ENCODE measurements at regions not wholly inside any gene's neighbourhood (a gene's known extent, or its start where the extent isn't known, plus 50 kb on each side); places are given as distances from the start of the nearest gene placed in this dataset.

- Histone ChIP-seq H2BK5ac (ENCODE audit: low read length) (no peak overlapping the region), H2BK12ac (ENCODE audit: low read length) (no peak overlapping the region), H2AK5ac (ENCODE audit: low read depth, low read length) (no peak overlapping the region), H3K9me3 (replicated peaks in 1 of 2; ENCODE audit: control insufficient read depth in 2 of 2, insufficient read depth in 1 of 2, low read depth in 1 of 2, low read length in 2 of 2) (peaks cover 0 to 3% of the 10 kb centered on the region in 2 donors), H4K91ac (ENCODE audit: low read depth, low read length, poor library complexity) (no peak overlapping the region), H3K14ac (ENCODE audit: low read length) (no peak overlapping the region), H2AFZ (ENCODE audit: low read length) (no peak overlapping the region), H3K27ac (replicated peaks; ENCODE audit: low read length) (no peak overlapping the region), H3K4me2 (ENCODE audit: insufficient read depth, low read length, poor library complexity, severe bottlenecking) (no peak overlapping the region), H3K23ac (ENCODE audit: low read depth, low read length, poor library complexity) (no peak overlapping the region), H4K8ac (ENCODE audit: low read depth, low read length) (no peak overlapping the region), H3K27me3 (ENCODE audit: control insufficient read depth in 3 of 3, insufficient read depth in 3 of 3, low read depth in 1 of 3, low read length in 3 of 3) (no peaks in the 10 kb centered on the region), H3K4me1 (ENCODE audit: control insufficient read depth in 2 of 2, insufficient read depth in 1 of 2, low read depth in 1 of 2, low read length in 2 of 2) (peaks cover 0 to 2% of the 10 kb centered on the region in 2 donors), H3K18ac (ENCODE audit: low read length) (no peak overlapping the region), H2BK120ac (ENCODE audit: low read depth, low read length) (no peak overlapping the region), H3K4ac (ENCODE audit: low read length) (no peak overlapping the region), H3K4me3 (ENCODE audit: low read length in 2 of 2) (no peak overlapping the region), H2BK15ac (ENCODE audit: low read length) (no peak overlapping the region), H3K36me3 (replicated peaks in 1 of 2; ENCODE audit: control insufficient read depth in 2 of 2, insufficient read depth in 2 of 2, low read length in 2 of 2) (no peaks in the 10 kb centered on the region), H3K79me1 (ENCODE audit: low read depth, low read length) (no peaks in the 10 kb centered on the region), H3K9ac (ENCODE audit: low read depth, low read length, poor library complexity) (no peak overlapping the region)
- WGBS, 2 donors (ENCODE audit: extremely low coverage in 2 of 2, insufficient read length in 2 of 2, insufficient replicate concordance in 1 of 2): no CpG with 5 or more reads among the region's 5 CpGs
- no peak for DNase-seq (ENCODE audit: low spot score)
Observed at GRCh38 chr13:105527127-105527526, 1008.3 kb downstream of the EFNB2 start.

- no peak for DNase-seq (ENCODE audit: low spot score)
- Histone ChIP-seq H3K4me2 (ENCODE audit: insufficient read depth, low read length, poor library complexity, severe bottlenecking) (no peak overlapping the region), H4K8ac (ENCODE audit: low read depth, low read length) (no peak overlapping the region), H2BK120ac (ENCODE audit: low read depth, low read length) (no peak overlapping the region), H3K36me3 (replicated peaks in 1 of 2; ENCODE audit: control insufficient read depth in 2 of 2, insufficient read depth in 2 of 2, low read length in 2 of 2) (no peaks in the 10 kb centered on the region), H3K9ac (ENCODE audit: low read depth, low read length, poor library complexity) (no peak overlapping the region), H3K4me1 (ENCODE audit: control insufficient read depth in 2 of 2, insufficient read depth in 1 of 2, low read depth in 1 of 2, low read length in 2 of 2) (no peaks in the 10 kb centered on the region), H3K14ac (ENCODE audit: low read length) (no peak overlapping the region), H3K4ac (ENCODE audit: low read length) (no peak overlapping the region), H2BK15ac (ENCODE audit: low read length) (no peak overlapping the region), H3K79me1 (ENCODE audit: low read depth, low read length) (no peaks in the 10 kb centered on the region), H3K27ac (replicated peaks; ENCODE audit: low read length) (no peak overlapping the region), H2AK5ac (ENCODE audit: low read depth, low read length) (no peak overlapping the region), H3K27me3 (ENCODE audit: control insufficient read depth in 3 of 3, insufficient read depth in 3 of 3, low read depth in 1 of 3, low read length in 3 of 3) (no peaks in the 10 kb centered on the region), H2BK12ac (ENCODE audit: low read length) (no peak overlapping the region), H2BK5ac (ENCODE audit: low read length) (no peak overlapping the region), H2AFZ (ENCODE audit: low read length) (no peak overlapping the region), H3K23ac (ENCODE audit: low read depth, low read length, poor library complexity) (no peak overlapping the region), H3K9me3 (replicated peaks in 1 of 2; ENCODE audit: control insufficient read depth in 2 of 2, insufficient read depth in 1 of 2, low read depth in 1 of 2, low read length in 2 of 2) (peaks cover 3 to 4% of the 10 kb centered on the region in 2 donors), H3K18ac (ENCODE audit: low read length) (no peak overlapping the region), H3K4me3 (ENCODE audit: low read length in 2 of 2) (no peak overlapping the region), H4K91ac (ENCODE audit: low read depth, low read length, poor library complexity) (no peak overlapping the region)
- WGBS, 2 donors (ENCODE audit: extremely low coverage in 2 of 2, insufficient read length in 2 of 2, insufficient replicate concordance in 1 of 2): no CpG with 5 or more reads among the region's 1 CpG
Observed at GRCh38 chr13:105519771-105520170, 1015.7 kb downstream of the EFNB2 start.

GRCh38 chr13:105518086-105518485 lies 1017.4 kb downstream of the EFNB2 start:
- no peak for DNase-seq (ENCODE audit: low spot score)
- no peak overlapping the region for H2BK15ac ChIP-seq (ENCODE audit: low read length)
- no peak overlapping the region for H2AK5ac ChIP-seq (ENCODE audit: low read depth, low read length)
- no peaks in the 10 kb centered on the region for H3K79me1 ChIP-seq (ENCODE audit: low read depth, low read length)
- H3K36me3 ChIP-seq (replicated peaks in 1 of 2; ENCODE audit: control insufficient read depth in 2 of 2, insufficient read depth in 2 of 2, low read length in 2 of 2): no peaks in the 10 kb centered on the region
- no peaks in the 10 kb centered on the region for H3K27me3 ChIP-seq (ENCODE audit: control insufficient read depth in 3 of 3, insufficient read depth in 3 of 3, low read depth in 1 of 3, low read length in 3 of 3)
- H4K91ac ChIP-seq (ENCODE audit: low read depth, low read length, poor library complexity): no peak overlapping the region
- H3K14ac ChIP-seq (ENCODE audit: low read length): no peak overlapping the region
- H2AFZ ChIP-seq (ENCODE audit: low read length): no peak overlapping the region
- no peak overlapping the region for H3K4me3 ChIP-seq (ENCODE audit: low read length in 2 of 2)
- H3K4me2 ChIP-seq (ENCODE audit: insufficient read depth, low read length, poor library complexity, severe bottlenecking): no peak overlapping the region
- peaks cover under 1 to 4% of the 10 kb centered on the region in 2 donors for H3K9me3 ChIP-seq (replicated peaks in 1 of 2; ENCODE audit: control insufficient read depth in 2 of 2, insufficient read depth in 1 of 2, low read depth in 1 of 2, low read length in 2 of 2)
- no peak overlapping the region for H2BK120ac ChIP-seq (ENCODE audit: low read depth, low read length)
- no peak overlapping the region for H2BK12ac ChIP-seq (ENCODE audit: low read length)
- H2BK5ac ChIP-seq (ENCODE audit: low read length): no peak overlapping the region
- no peak overlapping the region for H3K9ac ChIP-seq (ENCODE audit: low read depth, low read length, poor library complexity)
- no peaks in the 10 kb centered on the region for H3K4me1 ChIP-seq (ENCODE audit: control insufficient read depth in 2 of 2, insufficient read depth in 1 of 2, low read depth in 1 of 2, low read length in 2 of 2)
- no peak overlapping the region for H3K27ac ChIP-seq (replicated peaks; ENCODE audit: low read length)
- no peak overlapping the region for H3K4ac ChIP-seq (ENCODE audit: low read length)
- H3K18ac ChIP-seq (ENCODE audit: low read length): no peak overlapping the region
- H4K8ac ChIP-seq (ENCODE audit: low read depth, low read length): no peak overlapping the region
- no CpG with 5 or more reads among the region's 4 CpGs for WGBS, 2 donors (ENCODE audit: extremely low coverage in 2 of 2, insufficient read length in 2 of 2, insufficient replicate concordance in 1 of 2)
- H3K23ac ChIP-seq (ENCODE audit: low read depth, low read length, poor library complexity): no peak overlapping the region

- no peak overlapping the region for H2BK15ac ChIP-seq (ENCODE audit: low read length)
- H3K4me1 ChIP-seq (ENCODE audit: control insufficient read depth in 2 of 2, insufficient read depth in 1 of 2, low read depth in 1 of 2, low read length in 2 of 2): no peaks in the 10 kb centered on the region
- no peak overlapping the region for H2AFZ ChIP-seq (ENCODE audit: low read length)
- H3K4me3 ChIP-seq (ENCODE audit: low read length in 2 of 2): no peak overlapping the region
- H2BK5ac ChIP-seq (ENCODE audit: low read length): no peak overlapping the region
- H3K27ac ChIP-seq (replicated peaks; ENCODE audit: low read length): no peak overlapping the region
- no peaks in the 10 kb centered on the region for H3K36me3 ChIP-seq (replicated peaks in 1 of 2; ENCODE audit: control insufficient read depth in 2 of 2, insufficient read depth in 2 of 2, low read length in 2 of 2)
- H3K79me1 ChIP-seq (ENCODE audit: low read depth, low read length): no peaks in the 10 kb centered on the region
- H2BK12ac ChIP-seq (ENCODE audit: low read length): no peak overlapping the region
- no peak overlapping the region for H2BK120ac ChIP-seq (ENCODE audit: low read depth, low read length)
- H4K8ac ChIP-seq (ENCODE audit: low read depth, low read length): no peak overlapping the region
- no peak overlapping the region for H3K14ac ChIP-seq (ENCODE audit: low read length)
- DNase-seq (ENCODE audit: low spot score): no peak
- no peak overlapping the region for H3K4me2 ChIP-seq (ENCODE audit: insufficient read depth, low read length, poor library complexity, severe bottlenecking)
- WGBS, 2 donors (ENCODE audit: extremely low coverage in 2 of 2, insufficient read length in 2 of 2, insufficient replicate concordance in 1 of 2): no CpG with 5 or more reads among the region's 4 CpGs
- peaks cover 0 to 4% of the 10 kb centered on the region in 2 donors for H3K9me3 ChIP-seq (replicated peaks in 1 of 2; ENCODE audit: control insufficient read depth in 2 of 2, insufficient read depth in 1 of 2, low read depth in 1 of 2, low read length in 2 of 2)
- H3K9ac ChIP-seq (ENCODE audit: low read depth, low read length, poor library complexity): no peak overlapping the region
- H3K18ac ChIP-seq (ENCODE audit: low read length): no peak overlapping the region
- no peak overlapping the region for H4K91ac ChIP-seq (ENCODE audit: low read depth, low read length, poor library complexity)
- H2AK5ac ChIP-seq (ENCODE audit: low read depth, low read length): no peak overlapping the region
- no peak overlapping the region for H3K4ac ChIP-seq (ENCODE audit: low read length)
- H3K27me3 ChIP-seq (ENCODE audit: control insufficient read depth in 3 of 3, insufficient read depth in 3 of 3, low read depth in 1 of 3, low read length in 3 of 3): no peaks in the 10 kb centered on the region
- no peak overlapping the region for H3K23ac ChIP-seq (ENCODE audit: low read depth, low read length, poor library complexity)
Observed at GRCh38 chr13:105514401-105514800, 1021.1 kb downstream of the EFNB2 start.

Measured in neuronal stem cell (in vitro differentiated cells).